ENCODE measurements at regions not wholly inside any gene's neighbourhood (a gene's known extent, or its start where the extent isn't known, plus 50 kb on each side); places are given as distances from the start of the nearest gene placed in this dataset.

- TF ChIP-seq RAD21 (IDR thresholded peaks at IDR 0.05; ENCODE audit: low read depth) = no peak
- no peak for TF ChIP-seq NFIC (IDR thresholded peaks at IDR 0.05)
- no peak for TF ChIP-seq EP300 (IDR thresholded peaks at IDR 0.05; ENCODE audit: borderline replicate concordance)
- no peak for TF ChIP-seq CREB1 (IDR thresholded peaks at IDR 0.05; ENCODE audit: low read depth)
- TF ChIP-seq REST (IDR thresholded peaks at IDR 0.05; ENCODE audit: low read depth) = no peak
- no peak for TF ChIP-seq TAF1 (IDR thresholded peaks at IDR 0.05; ENCODE audit: low read depth)
- TF ChIP-seq TEAD4 (IDR thresholded peaks at IDR 0.05) = no peak
- TF ChIP-seq ZBTB7A (IDR thresholded peaks at IDR 0.05; ENCODE audit: low read depth) = no peak
- TF ChIP-seq FOXM1 (IDR thresholded peaks at IDR 0.05; ENCODE audit: borderline replicate concordance, low read depth) = no peak
- no peak for TF ChIP-seq USF1 (IDR thresholded peaks at IDR 0.05)
- TF ChIP-seq YY1 (IDR thresholded peaks at IDR 0.05; ENCODE audit: low read depth) = no peak
- no peak for TF ChIP-seq MAX (IDR thresholded peaks at IDR 0.05)
- no peak for TF ChIP-seq EGR1 (IDR thresholded peaks at IDR 0.05)
- TF ChIP-seq TCF12 (IDR thresholded peaks at IDR 0.05; ENCODE audit: low read depth) = no peak
- no peak for TF ChIP-seq CEBPB (IDR thresholded peaks at IDR 0.05)
Observed at GRCh38 chr21:26715116-26715515, 130.1 kb downstream of the ADAMTS1 start.

- no peak for TF ChIP-seq USF1 (IDR thresholded peaks at IDR 0.05)
- no peak for TF ChIP-seq CEBPB (IDR thresholded peaks at IDR 0.05)
- TF ChIP-seq FOXM1 (IDR thresholded peaks at IDR 0.05; ENCODE audit: borderline replicate concordance, low read depth) = no peak
- TF ChIP-seq TCF12 (IDR thresholded peaks at IDR 0.05; ENCODE audit: low read depth) = no peak
- TF ChIP-seq EGR1 (IDR thresholded peaks at IDR 0.05) = no peak
- TF ChIP-seq REST (IDR thresholded peaks at IDR 0.05; ENCODE audit: low read depth) = no peak
Observed at GRCh38 chr21:26710155-26710554, 135.1 kb downstream of the ADAMTS1 start.

- TF ChIP-seq TCF12 (IDR thresholded peaks at IDR 0.05; ENCODE audit: low read depth) (no peak), USF1 (IDR thresholded peaks at IDR 0.05) (no peak), ZBTB7A (IDR thresholded peaks at IDR 0.05; ENCODE audit: low read depth) (no peak), TAF1 (IDR thresholded peaks at IDR 0.05; ENCODE audit: low read depth) (no peak), TEAD4 (IDR thresholded peaks at IDR 0.05) (no peak), EP300 (IDR thresholded peaks at IDR 0.05; ENCODE audit: borderline replicate concordance) (no peak), CREB1 (IDR thresholded peaks at IDR 0.05; ENCODE audit: low read depth) (no peak), REST (IDR thresholded peaks at IDR 0.05; ENCODE audit: low read depth) (no peak), YY1 (IDR thresholded peaks at IDR 0.05; ENCODE audit: low read depth) (no peak), FOXM1 (IDR thresholded peaks at IDR 0.05; ENCODE audit: borderline replicate concordance, low read depth) (no peak), NFIC (IDR thresholded peaks at IDR 0.05) (no peak), RAD21 (IDR thresholded peaks at IDR 0.05; ENCODE audit: low read depth) (no peak), CEBPB (IDR thresholded peaks at IDR 0.05) (no peak), MAX (IDR thresholded peaks at IDR 0.05) (no peak), EGR1 (IDR thresholded peaks at IDR 0.05) (no peak)
Observed at GRCh38 chr21:26709090-26709489, 136.0 kb upstream of the CYYR1 start.

- TF ChIP-seq FOXM1 (IDR thresholded peaks at IDR 0.05; ENCODE audit: borderline replicate concordance, low read depth) (no peak), ZBTB7A (IDR thresholded peaks at IDR 0.05; ENCODE audit: low read depth) (no peak), MAX (IDR thresholded peaks at IDR 0.05) (no peak), NFIC (IDR thresholded peaks at IDR 0.05) (no peak), YY1 (IDR thresholded peaks at IDR 0.05; ENCODE audit: low read depth) (no peak), TAF1 (IDR thresholded peaks at IDR 0.05; ENCODE audit: low read depth) (no peak), EP300 (IDR thresholded peaks at IDR 0.05; ENCODE audit: borderline replicate concordance) (no peak), REST (IDR thresholded peaks at IDR 0.05; ENCODE audit: low read depth) (no peak), TEAD4 (IDR thresholded peaks at IDR 0.05) (no peak), EGR1 (IDR thresholded peaks at IDR 0.05) (no peak)
Observed at GRCh38 chr21:26708223-26708800, 135.2 kb upstream of the CYYR1 start.
